SKM-1 treated with dmso at 0.1 percent for 144 hours (cell line): ENCODE measurements at regions not wholly inside any gene's neighbourhood (a gene's known extent, or its start where the extent isn't known, plus 50 kb on each side); places are given as distances from the start of the nearest gene placed in this dataset.

Source experiments
- DNase-seq: peaks from one replicate; lab custom pipeline; 2025; ENCODE audit not compliant: unreplicated experiment; lab: John Stamatoyannopoulos, UW

DNA sequence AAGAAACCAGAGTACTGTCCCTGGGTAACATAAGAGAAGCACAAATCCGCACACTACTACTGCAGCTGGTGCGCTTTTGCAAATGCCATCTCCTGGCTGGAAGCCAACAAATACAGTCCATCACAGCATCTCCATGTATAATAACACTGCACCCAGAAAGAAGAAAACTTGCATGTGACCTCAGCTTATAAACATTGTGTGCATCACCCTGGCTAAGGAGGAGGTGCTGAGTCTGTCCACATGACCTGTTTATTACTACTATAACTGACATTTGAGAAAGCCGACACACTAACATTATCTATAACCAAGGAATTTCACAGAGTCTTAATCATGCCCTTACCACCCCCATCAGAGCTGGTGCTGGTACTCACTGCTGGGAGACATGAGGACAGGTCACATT, 516.8 kb downstream of the CFAP47 start:
- no peak for DNase-seq

- DNase-seq, result no peak
Measured at GRCh38 chrX:36443007-36443406, 523.5 kb downstream of the CFAP47 start.

DNA sequence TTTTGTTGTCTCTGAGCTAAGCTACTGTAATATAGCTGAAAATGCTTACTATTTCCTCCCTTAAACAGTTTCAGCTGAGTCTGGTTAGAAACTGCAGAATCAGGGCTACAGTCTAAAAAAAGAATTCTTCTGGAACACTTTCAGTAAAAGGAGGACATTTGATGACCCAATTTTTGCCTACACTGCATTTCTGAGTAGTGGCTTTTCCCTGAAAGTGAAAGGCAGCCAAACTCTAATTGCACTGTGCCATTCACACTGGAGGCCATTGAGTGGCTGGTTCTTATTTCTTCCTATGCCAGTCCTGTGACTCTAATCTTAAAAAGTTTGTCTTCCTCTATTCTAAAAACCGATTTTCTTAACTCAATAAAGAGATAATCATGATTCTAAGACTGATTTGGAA, 526.0 kb downstream of the CFAP47 start:
- no peak for DNase-seq

DNA sequence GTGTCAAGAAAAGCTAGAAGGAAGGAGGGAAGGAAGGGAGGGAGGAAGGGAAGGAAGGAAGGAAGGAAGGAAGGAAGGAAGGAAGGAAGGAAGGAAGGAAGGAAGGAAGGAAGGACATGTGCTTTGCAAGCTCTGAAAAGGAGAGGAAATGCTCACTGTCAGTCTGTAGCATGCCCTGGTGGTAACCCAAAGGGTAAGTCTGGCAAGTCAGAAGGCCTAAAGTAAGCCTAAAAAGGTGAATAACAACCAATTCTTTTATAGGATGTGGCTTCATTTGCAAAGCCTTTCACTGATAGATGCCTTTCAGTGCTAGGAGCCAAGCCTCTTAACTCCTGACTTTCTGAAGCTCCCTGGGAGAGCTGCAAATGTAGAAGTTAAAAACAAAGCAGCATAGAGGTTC, 542.6 kb downstream of the CFAP47 start:
- no peak for DNase-seq

- DNase-seq, result no peak
Measured at GRCh38 chrX:36480441-36480990, 527.6 kb upstream of the FAM47C start.

GRCh38 chrX:36501169-36501702, 506.9 kb upstream of the FAM47C start:
- no peak for DNase-seq

DNA sequence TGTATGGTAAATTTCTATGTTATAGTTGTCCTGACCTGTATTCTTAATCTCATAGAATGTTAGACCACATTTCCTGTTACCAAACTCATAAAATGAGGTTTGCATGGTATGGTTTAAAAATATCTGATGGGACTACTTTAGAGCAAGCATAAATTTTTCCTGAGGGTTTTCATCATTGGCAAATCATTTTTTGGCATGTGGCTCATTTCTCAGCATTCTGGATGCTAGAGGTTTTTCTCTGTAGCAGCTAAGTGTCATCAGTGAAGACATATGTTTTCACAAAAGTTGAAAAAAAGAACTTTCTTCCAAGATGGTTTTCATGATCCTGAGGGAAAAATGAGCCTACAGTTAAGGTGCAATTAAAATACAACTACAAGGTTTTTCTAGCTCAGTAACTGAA, 503.5 kb upstream of the FAM47C start:
- DNase-seq, result no peak

GRCh38 chrX:36508042-36508441, 500.1 kb upstream of the FAM47C start:
- DNase-seq, result no peak

DNA sequence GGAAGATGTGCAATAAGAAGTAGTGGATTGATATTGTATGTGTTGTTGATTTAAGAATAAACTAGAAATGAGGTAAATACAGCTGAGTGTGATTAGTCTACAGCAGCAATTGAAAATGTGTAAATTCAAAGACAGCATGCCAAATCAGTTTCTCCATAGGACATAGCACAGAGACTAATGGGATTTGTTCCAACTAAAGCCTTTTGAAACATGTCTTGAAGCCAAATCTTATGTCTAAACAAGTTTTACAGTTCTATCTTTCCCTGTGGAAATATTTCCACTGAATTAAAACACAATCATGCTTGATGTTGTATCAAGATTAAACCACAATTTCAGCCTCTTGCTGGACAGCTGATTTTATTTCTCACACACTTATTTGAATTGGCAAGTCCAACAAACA, 497.4 kb upstream of the FAM47C start:
- no peak for DNase-seq

DNA sequence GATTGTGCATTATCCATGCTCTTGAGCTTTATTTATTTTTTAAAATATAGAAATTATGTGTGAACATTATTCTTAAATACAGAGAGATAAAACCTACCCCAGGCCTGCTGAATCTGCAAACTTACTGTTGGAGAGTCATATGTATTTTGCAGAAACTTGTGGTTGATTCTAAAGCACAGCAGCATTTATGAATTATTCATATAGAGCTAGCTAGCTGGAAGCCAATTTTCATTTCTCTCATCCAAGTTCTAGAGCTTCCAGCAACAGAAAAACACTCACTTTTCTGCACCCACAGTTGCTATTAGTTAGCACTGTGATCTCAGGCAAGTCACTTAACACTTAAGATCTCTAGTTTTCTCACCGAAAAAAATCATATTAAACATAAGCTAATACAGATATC, 479.5 kb upstream of the FAM47C start:
- no peak for DNase-seq

- no peak for DNase-seq
Measured at GRCh38 chrX:36534900-36535299, 473.3 kb upstream of the FAM47C start.

- no peak for DNase-seq
Measured at GRCh38 chrX:36543499-36543898, 464.7 kb upstream of the FAM47C start.

DNA sequence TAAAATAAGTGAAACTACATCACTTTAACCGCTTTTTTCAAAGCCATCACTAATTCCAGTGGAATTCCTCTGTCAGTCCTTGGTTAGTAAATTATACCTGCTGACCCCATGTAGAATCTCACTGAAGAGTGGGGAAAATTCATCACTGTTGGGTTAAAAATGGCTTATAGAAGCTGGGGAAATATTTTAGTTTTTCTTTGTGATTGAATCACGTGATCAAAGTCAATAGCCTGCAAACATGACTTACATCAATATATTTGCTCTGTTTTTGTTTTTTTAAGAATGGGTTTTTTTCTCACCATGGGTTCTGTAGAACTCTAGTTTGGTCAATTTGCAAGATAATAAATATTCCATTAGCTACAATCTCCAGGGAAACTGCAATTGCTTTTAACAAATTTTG, 445.2 kb upstream of the FAM47C start:
- DNase-seq, result no peak

DNA sequence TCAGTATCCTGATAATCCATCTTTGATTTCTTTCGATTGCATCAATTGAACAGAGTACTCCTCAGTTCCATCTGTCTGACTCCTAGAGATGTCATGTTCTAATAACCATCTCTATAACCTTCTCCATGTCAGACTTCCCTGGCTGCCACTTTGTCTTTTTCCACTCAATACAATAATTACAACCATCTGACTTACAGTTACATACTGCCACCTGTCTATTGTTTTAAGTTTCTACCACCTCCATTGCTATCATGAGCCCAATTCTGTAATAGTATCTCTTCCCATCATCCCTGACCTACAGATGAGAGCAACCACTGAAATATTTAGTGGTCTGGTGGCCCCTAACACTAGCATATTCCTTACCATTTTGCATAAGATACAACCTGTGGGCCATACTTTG, 439.2 kb upstream of the FAM47C start:
- DNase-seq, result no peak

DNA sequence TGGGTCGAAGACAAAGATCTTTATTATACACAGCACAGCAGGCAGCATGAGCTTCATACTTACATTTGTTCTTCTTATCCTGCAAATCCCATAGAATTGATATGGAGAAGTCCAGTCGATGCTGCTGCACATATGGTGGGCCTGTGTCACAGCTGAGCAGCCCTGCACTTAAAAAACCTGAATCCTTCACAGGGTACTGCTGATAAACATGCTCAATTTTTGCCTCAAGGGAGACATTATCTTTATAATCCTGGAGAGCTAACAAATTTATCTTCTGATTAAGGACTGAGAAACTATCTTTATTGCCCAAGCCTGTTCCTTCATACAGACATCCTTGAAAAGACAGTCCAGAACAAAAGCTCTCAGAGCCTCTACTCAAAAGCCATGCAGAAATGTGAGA, 434.4 kb upstream of the FAM47C start:
- no peak for DNase-seq

DNA sequence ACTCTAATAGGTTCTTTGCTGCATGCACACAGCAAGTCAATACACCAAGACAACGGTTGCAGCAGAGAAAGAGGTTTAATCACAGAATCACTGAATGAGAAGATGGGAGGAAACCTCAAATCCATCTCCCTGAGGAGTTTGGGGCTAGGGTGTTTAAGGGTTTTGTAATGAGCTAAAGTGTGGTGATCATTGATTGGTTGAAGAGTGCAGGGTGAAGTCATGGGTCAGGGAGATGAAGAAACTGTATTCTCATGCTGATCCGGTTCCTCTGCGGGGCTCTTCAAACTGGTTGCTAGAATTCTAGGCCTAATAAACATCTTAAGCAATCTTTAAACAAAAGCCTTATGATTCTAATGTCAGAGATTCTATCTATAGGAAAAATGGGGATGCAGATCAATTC, 432.5 kb upstream of the FAM47C start:
- no peak for DNase-seq

- no peak for DNase-seq
Measured at GRCh38 chrX:36577006-36577405, 431.2 kb upstream of the FAM47C start.

GRCh38 chrX:36581030-36581429, 427.1 kb upstream of the FAM47C start:
- DNase-seq, result no peak

- no peak for DNase-seq
Measured at GRCh38 chrX:36583674-36584073, 424.5 kb upstream of the FAM47C start.

- peak; percentile 21 for DNase-seq
Measured at GRCh38 chrX:36609616-36610585, 398.3 kb upstream of the FAM47C start.

GRCh38 chrX:36626898-36627297, 381.3 kb upstream of the FAM47C start:
- DNase-seq, result no peak

GRCh38 chrX:36640232-36640631, 367.9 kb upstream of the FAM47C start:
- DNase-seq, result no peak
